NB4 (cell line): ENCODE measurements at regions not wholly inside any gene's neighbourhood (a gene's known extent, or its start where the extent isn't known, plus 50 kb on each side); places are given as distances from the start of the nearest gene placed in this dataset.

Experiments used
- CTCF ChIP-seq: IDR thresholded peaks from one replicate; pipeline ENCODE4 v1.5.1; 2012; ENCODE audit warnings: low read depth, low read length
- MAX ChIP-seq: IDR thresholded peaks from 2 replicates; pipeline ENCODE4 v1.6.1; 2011; ENCODE audit warnings: low read depth, low read length
- MYC ChIP-seq: IDR thresholded peaks from 2 replicates; pipeline ENCODE4 v1.6.1; 2011; ENCODE audit warnings: low read depth, low read length
- POLR2A ChIP-seq: IDR thresholded peaks from 2 replicates; pipeline ENCODE4 v1.6.1; 2011; ENCODE audit warnings: mild to moderate bottlenecking; ENCODE audit not compliant: insufficient read length; ENCODE audit errors: extremely low read depth

- TF ChIP-seq POLR2A (no peak), CTCF (no peak), MAX (no peak), MYC (no peak)
These were observed 272.8 kb upstream of the MKI67 start for GRCh38 chr10:128398999-128399398.
